ENCODE measurements at regions not wholly inside any gene's neighbourhood (a gene's known extent, or its start where the extent isn't known, plus 50 kb on each side); places are given as distances from the start of the nearest gene placed in this dataset.

- TF ChIP-seq CTCF (IDR thresholded peaks at IDR 0.05; ENCODE audit: insufficient read depth, low read depth, low read length, missing control alignments): no peak
- no peak overlapping the region for H3K4me3 ChIP-seq (ENCODE audit: low read depth, low read length)
- DNase-seq (ENCODE audit: low read depth): peak; percentile 52
Measured at GRCh38 chr10:36068542-36068941, 426.4 kb upstream of the FZD8 start.

- H3K4me3 ChIP-seq (ENCODE audit: low read depth, low read length): no peak overlapping the region
- no peak for DNase-seq (ENCODE audit: low read depth)
- no peak for TF ChIP-seq CTCF (IDR thresholded peaks at IDR 0.05; ENCODE audit: insufficient read depth, low read depth, low read length, missing control alignments)
Measured at GRCh38 chr10:36067748-36068147, 425.7 kb upstream of the FZD8 start.

- DNase-seq (ENCODE audit: low read depth): no peak
- no peak for TF ChIP-seq CTCF (IDR thresholded peaks at IDR 0.05; ENCODE audit: insufficient read depth, low read depth, low read length, missing control alignments)
- no peak overlapping the region for H3K4me3 ChIP-seq (ENCODE audit: low read depth, low read length)
Measured at GRCh38 chr10:36066850-36067249, 424.8 kb upstream of the FZD8 start.

GRCh38 chr10:36066102-36066501 is 424.0 kb upstream of the FZD8 start:
- H3K4me3 ChIP-seq (ENCODE audit: low read depth, low read length): no peak overlapping the region
- DNase-seq (ENCODE audit: low read depth): no peak
- TF ChIP-seq CTCF (IDR thresholded peaks at IDR 0.05; ENCODE audit: insufficient read depth, low read depth, low read length, missing control alignments): no peak

GRCh38 chr10:36063396-36063795 is 421.3 kb upstream of the FZD8 start:
- H3K4me3 ChIP-seq (ENCODE audit: low read depth, low read length): no peak overlapping the region
- no peak for DNase-seq (ENCODE audit: low read depth)
- TF ChIP-seq CTCF (IDR thresholded peaks at IDR 0.05; ENCODE audit: insufficient read depth, low read depth, low read length, missing control alignments): no peak

GRCh38 chr10:36057731-36058130 is 415.6 kb upstream of the FZD8 start:
- TF ChIP-seq CTCF (IDR thresholded peaks at IDR 0.05; ENCODE audit: insufficient read depth, low read depth, low read length, missing control alignments): no peak

GRCh38 chr10:36057180-36057579 is 415.1 kb upstream of the FZD8 start:
- DNase-seq (ENCODE audit: low read depth): no peak
- no peak for TF ChIP-seq CTCF (IDR thresholded peaks at IDR 0.05; ENCODE audit: insufficient read depth, low read depth, low read length, missing control alignments)
- no peak overlapping the region for H3K4me3 ChIP-seq (ENCODE audit: low read depth, low read length)

More at GRCh38 chr10:36057731-36058130, 415.6 kb upstream of the FZD8 start:
- H3K4me3 ChIP-seq (ENCODE audit: low read depth, low read length): no peak overlapping the region
- DNase-seq (ENCODE audit: low read depth): peak; percentile 14
